Neural progenitor cell (in vitro differentiated cells): ENCODE measurements at regions not wholly inside any gene's neighbourhood (a gene's known extent, or its start where the extent isn't known, plus 50 kb on each side); places are given as distances from the start of the nearest gene placed in this dataset.

Experiments used
- DNase-seq: peaks from one replicate; pipeline ENCODE4 v3.0.0-alpha.2; 2016; ENCODE audit warnings: low spot score
- H2AFZ ChIP-seq: fragments of 200-600 bp; sonication (generic); replicated peaks from 2 replicates; pipeline ENCODE4 v1.6.1; 2016; ENCODE audit warnings: antibody characterized with exemption
- H3F3A ChIP-seq: fragments of 200-600 bp; sonication (generic); 2 replicates; pipeline ENCODE4 v1.6.1; 2016; ENCODE audit warnings: antibody characterized with exemption, low read depth
- H3K27ac ChIP-seq: fragments of 200-600 bp; sonication (generic); 2 replicates; pipeline ENCODE4 v1.5.1; 2016; ENCODE audit warnings: mild to moderate bottlenecking
- H3K27me3 ChIP-seq: fragments of 200-600 bp; sonication (generic); 2 replicates; pipeline ENCODE4 v1.6.1; 2016; ENCODE audit warnings: mild to moderate bottlenecking, moderate library complexity
- H3K36me3 ChIP-seq: fragments of 200-600 bp; sonication (generic); 2 replicates; pipeline ENCODE4 v1.5.1; 2016
- H3K4me1 ChIP-seq: fragments of 200-600 bp; sonication (generic); 2 replicates; pipeline ENCODE4 v1.6.1; 2016; ENCODE audit warnings: mixed run types
- H3K4me2 ChIP-seq: fragments of 200-600 bp; sonication (generic); 2 replicates; pipeline ENCODE4 v1.6.1; 2016
- H3K4me3 ChIP-seq: fragments of 200-600 bp; sonication (generic); 2 replicates; pipeline ENCODE4 v1.5.1; 2016
- H3K79me2 ChIP-seq: fragments of 200-600 bp; sonication (generic); 2 replicates; pipeline ENCODE4 v1.6.1; 2016; ENCODE audit warnings: low read depth
- H3K9ac ChIP-seq: fragments of 200-600 bp; sonication (generic); 2 replicates; pipeline ENCODE4 v1.6.1; 2016
- H3K9me3 ChIP-seq: fragments of 200-600 bp; sonication (generic); 2 replicates; pipeline ENCODE4 v1.5.1; 2016; ENCODE audit warnings: low read depth
- H4K20me1 ChIP-seq: fragments of 200-600 bp; sonication (generic); 2 replicates; pipeline ENCODE4 v1.6.1; 2016; ENCODE audit warnings: low read depth
- H3K27ac Mint-ChIP-seq: 3 replicates; pipeline ENCODE4 v1.8.0; 2021; ENCODE audit warnings: mixed read lengths
- H3K27me3 Mint-ChIP-seq: 2 replicates; pipeline ENCODE4 v1.8.0; 2022; ENCODE audit warnings: low read depth, mild to moderate bottlenecking, inconsistent platforms, moderate library complexity, mixed read lengths; ENCODE audit not compliant: insufficient read depth
- H3K36me3 Mint-ChIP-seq: 3 replicates; pipeline ENCODE4 v1.8.0; 2021; ENCODE audit warnings: mixed read lengths
- H3K4me1 Mint-ChIP-seq: 3 replicates; pipeline ENCODE4 v1.8.0; 2021; ENCODE audit warnings: mixed read lengths
- H3K4me3 Mint-ChIP-seq: 3 replicates; pipeline ENCODE4 v1.8.0; 2021; ENCODE audit warnings: mild to moderate bottlenecking, moderate library complexity, mixed read lengths
- H3K9me3 Mint-ChIP-seq: 3 replicates; pipeline ENCODE4 v1.8.0; 2020; ENCODE audit warnings: mixed read lengths
- EZH2 ChIP-seq: fragments of 200-600 bp; sonication (generic); IDR thresholded peaks from 2 replicates; pipeline ENCODE4 v1.6.1; 2017; ENCODE audit warnings: antibody characterized with exemption, mild to moderate bottlenecking, moderate library complexity
- EZH2phosphoT487 ChIP-seq: fragments of 200-600 bp; sonication (generic); IDR thresholded peaks from 2 replicates; pipeline ENCODE4 v1.6.1; 2017; ENCODE audit warnings: antibody characterized with exemption
- TF ChIP-seq, protein P1 (sequence below): fragments of 200-600 bp; sonication (generic); IDR thresholded peaks from 2 replicates; pipeline ENCODE4 v1.5.1; 2017; ENCODE audit warnings: antibody characterized with exemption, mild to moderate bottlenecking

DNA sequence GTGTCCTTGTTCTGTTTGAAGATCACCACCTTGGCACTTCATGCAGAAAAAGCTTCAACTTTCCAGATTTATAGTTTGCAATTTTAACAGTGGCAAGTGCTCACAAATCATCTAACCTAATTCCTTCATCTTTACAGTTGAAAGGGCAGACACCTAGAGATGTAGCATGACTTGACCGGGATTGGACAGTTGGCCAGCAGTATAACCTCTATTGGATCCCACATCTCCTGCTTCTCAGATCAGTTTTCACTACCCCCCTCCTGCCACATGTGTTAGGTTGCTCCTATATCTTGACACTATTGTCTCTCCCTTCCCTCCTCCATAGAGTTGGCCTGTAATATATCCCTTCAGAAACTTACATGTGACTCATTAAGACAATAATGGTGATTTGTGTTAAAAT is 206.0 kb upstream of the SEMA6D start:
- Histone ChIP-seq H2AFZ (no peak overlapping the region), H3K27ac (no peak overlapping the region), H4K20me1 (no peaks in the 10 kb centered on the region), H3K27me3 (no peaks in the 10 kb centered on the region), H3K4me2 (no peak overlapping the region), H3K4me1 (no peaks in the 10 kb centered on the region), H3K9ac (no peak overlapping the region), H3K4me3 (no peak overlapping the region), H3F3A (no peaks in the 10 kb centered on the region), H3K79me2 (no peaks in the 10 kb centered on the region), H3K9me3 (no peaks in the 10 kb centered on the region), H3K36me3 (no peaks in the 10 kb centered on the region)
- Mint-ChIP-seq H3K4me3 (no peak overlapping the region), H3K4me1 (peaks cover 4% of the 10 kb centered on the region), H3K9me3 (peaks cover 8% of the 10 kb centered on the region), H3K27me3 (peaks cover 4% of the 10 kb centered on the region), H3K36me3 (no peaks in the 10 kb centered on the region), H3K27ac (no peak overlapping the region)
- TF ChIP-seq EZH2 (no peak), EZH2phosphoT487 (no peak)
- TF ChIP-seq, protein P1, sequence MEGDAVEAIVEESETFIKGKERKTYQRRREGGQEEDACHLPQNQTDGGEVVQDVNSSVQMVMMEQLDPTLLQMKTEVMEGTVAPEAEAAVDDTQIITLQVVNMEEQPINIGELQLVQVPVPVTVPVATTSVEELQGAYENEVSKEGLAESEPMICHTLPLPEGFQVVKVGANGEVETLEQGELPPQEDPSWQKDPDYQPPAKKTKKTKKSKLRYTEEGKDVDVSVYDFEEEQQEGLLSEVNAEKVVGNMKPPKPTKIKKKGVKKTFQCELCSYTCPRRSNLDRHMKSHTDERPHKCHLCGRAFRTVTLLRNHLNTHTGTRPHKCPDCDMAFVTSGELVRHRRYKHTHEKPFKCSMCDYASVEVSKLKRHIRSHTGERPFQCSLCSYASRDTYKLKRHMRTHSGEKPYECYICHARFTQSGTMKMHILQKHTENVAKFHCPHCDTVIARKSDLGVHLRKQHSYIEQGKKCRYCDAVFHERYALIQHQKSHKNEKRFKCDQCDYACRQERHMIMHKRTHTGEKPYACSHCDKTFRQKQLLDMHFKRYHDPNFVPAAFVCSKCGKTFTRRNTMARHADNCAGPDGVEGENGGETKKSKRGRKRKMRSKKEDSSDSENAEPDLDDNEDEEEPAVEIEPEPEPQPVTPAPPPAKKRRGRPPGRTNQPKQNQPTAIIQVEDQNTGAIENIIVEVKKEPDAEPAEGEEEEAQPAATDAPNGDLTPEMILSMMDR, result no peak
- DNase-seq, result no peak

DNA sequence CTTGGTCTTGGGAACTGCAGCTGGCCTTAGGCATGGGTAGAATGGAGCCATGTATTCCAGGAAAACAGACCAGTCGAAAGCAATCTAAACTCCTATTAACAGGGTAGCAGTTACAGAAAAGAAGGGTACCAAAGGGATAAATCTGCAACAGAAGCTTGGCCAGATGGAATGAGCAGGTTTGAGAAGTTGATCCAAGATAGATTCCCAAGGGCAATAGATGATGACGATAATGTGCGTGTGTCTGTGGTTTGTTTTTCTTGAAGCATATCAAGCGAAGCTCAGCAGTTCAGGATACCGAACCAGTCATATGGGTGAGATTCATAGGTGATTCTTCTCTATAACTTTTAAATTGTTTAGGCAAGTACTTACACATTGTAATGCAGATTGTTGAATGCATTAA is 203.8 kb upstream of the SEMA6D start:
- H3K27ac ChIP-seq, result no peak overlapping the region
- peaks cover 7% of the 10 kb centered on the region for H3K4me1 ChIP-seq
- H3K36me3 ChIP-seq, result no peaks in the 10 kb centered on the region
- H2AFZ ChIP-seq, result no peak overlapping the region
- no peak overlapping the region for H3K4me2 ChIP-seq
- Mint-ChIP-seq H3K27me3 (peaks cover 4% of the 10 kb centered on the region), H3K27ac (no peak overlapping the region), H3K4me3 (no peak overlapping the region), H3K4me1 (peaks cover 15% of the 10 kb centered on the region), H3K9me3 (peaks cover 8% of the 10 kb centered on the region), H3K36me3 (no peaks in the 10 kb centered on the region)
- no peak overlapping the region for H3K4me3 ChIP-seq
- no peaks in the 10 kb centered on the region for H4K20me1 ChIP-seq
- no peaks in the 10 kb centered on the region for H3K27me3 ChIP-seq
- H3K9me3 ChIP-seq, result no peaks in the 10 kb centered on the region
- H3K9ac ChIP-seq, result no peak overlapping the region
- no peaks in the 10 kb centered on the region for H3K79me2 ChIP-seq
- TF ChIP-seq EZH2 (no peak), EZH2phosphoT487 (no peak)
- TF ChIP-seq, protein P1, result no peak
- DNase-seq, result no peak
- H3F3A ChIP-seq, result no peaks in the 10 kb centered on the region

DNA sequence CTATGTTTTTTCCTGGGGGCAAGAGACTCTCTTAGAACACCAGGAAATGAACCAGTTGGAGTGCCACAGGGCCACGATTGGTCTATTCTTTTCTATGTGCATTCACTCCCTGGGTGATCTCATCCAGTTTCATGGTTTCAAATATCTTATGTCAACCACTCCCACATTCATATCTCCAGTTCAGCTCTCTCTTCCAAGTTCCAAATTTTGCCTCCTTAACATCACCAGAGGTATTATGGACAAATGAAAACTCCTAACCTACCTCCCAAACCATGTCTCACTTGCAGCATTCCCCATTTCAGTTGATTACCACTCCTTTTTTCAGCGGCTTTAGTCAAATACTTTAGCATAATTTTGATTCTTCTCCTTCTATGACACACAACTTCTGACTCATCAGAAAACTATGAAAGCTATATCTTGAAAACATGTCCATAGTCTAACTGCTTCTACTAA is 203.1 kb upstream of the SEMA6D start:
- no peaks in the 10 kb centered on the region for H4K20me1 ChIP-seq
- no peak overlapping the region for H3K9ac ChIP-seq
- H2AFZ ChIP-seq, result no peak overlapping the region
- no peak overlapping the region for H3K4me3 Mint-ChIP-seq
- no peaks in the 10 kb centered on the region for H3K9me3 ChIP-seq
- H3K4me3 ChIP-seq, result no peak overlapping the region
- H3K27me3 ChIP-seq, result no peaks in the 10 kb centered on the region
- no peaks in the 10 kb centered on the region for H3K36me3 Mint-ChIP-seq
- H3K27me3 Mint-ChIP-seq, result peaks cover 4% of the 10 kb centered on the region
- no peaks in the 10 kb centered on the region for H3K36me3 ChIP-seq
- H3K27ac Mint-ChIP-seq, result no peak overlapping the region
- no peak overlapping the region for H3K27ac ChIP-seq
- peaks cover 7% of the 10 kb centered on the region for H3K4me1 ChIP-seq
- H3F3A ChIP-seq, result no peaks in the 10 kb centered on the region
- DNase-seq, result no peak
- H3K4me1 Mint-ChIP-seq, result peaks cover 15% of the 10 kb centered on the region
- TF ChIP-seq EZH2 (no peak), EZH2phosphoT487 (no peak)
- TF ChIP-seq, protein P1, result no peak
- no peak overlapping the region for H3K4me2 ChIP-seq
- H3K9me3 Mint-ChIP-seq, result peaks cover 8% of the 10 kb centered on the region
- no peaks in the 10 kb centered on the region for H3K79me2 ChIP-seq
